C4-2B (cell line): ENCODE measurements at regions not wholly inside any gene's neighbourhood (a gene's known extent, or its start where the extent isn't known, plus 50 kb on each side); places are given as distances from the start of the nearest gene placed in this dataset.

Source experiments
- H3K27ac ChIP-seq: fragments of 450-650 bp; 2 replicates; pipeline ENCODE4 v1.5.1; 2017
- ZFX ChIP-seq: fragments of 450-650 bp; IDR thresholded peaks from 2 replicates; pipeline ENCODE4 v1.6.1; 2017
- TF ChIP-seq, protein P1 (sequence below): fragments of 450-650 bp; conservative IDR thresholded peaks from 2 replicates; pipeline ENCODE4 v1.5.1; 2017; ENCODE audit warnings: mild to moderate bottlenecking

GRCh38 chr6:140101818-140102217 lies 727.4 kb upstream of the CITED2 start:
- no peak overlapping the region for H3K27ac ChIP-seq

GRCh38 chr6:140101367-140101766 lies 726.9 kb upstream of the CITED2 start:
- H3K27ac ChIP-seq: no peak overlapping the region
- TF ChIP-seq, protein P1, sequence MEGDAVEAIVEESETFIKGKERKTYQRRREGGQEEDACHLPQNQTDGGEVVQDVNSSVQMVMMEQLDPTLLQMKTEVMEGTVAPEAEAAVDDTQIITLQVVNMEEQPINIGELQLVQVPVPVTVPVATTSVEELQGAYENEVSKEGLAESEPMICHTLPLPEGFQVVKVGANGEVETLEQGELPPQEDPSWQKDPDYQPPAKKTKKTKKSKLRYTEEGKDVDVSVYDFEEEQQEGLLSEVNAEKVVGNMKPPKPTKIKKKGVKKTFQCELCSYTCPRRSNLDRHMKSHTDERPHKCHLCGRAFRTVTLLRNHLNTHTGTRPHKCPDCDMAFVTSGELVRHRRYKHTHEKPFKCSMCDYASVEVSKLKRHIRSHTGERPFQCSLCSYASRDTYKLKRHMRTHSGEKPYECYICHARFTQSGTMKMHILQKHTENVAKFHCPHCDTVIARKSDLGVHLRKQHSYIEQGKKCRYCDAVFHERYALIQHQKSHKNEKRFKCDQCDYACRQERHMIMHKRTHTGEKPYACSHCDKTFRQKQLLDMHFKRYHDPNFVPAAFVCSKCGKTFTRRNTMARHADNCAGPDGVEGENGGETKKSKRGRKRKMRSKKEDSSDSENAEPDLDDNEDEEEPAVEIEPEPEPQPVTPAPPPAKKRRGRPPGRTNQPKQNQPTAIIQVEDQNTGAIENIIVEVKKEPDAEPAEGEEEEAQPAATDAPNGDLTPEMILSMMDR: no peak
- TF ChIP-seq ZFX: no peak

More at GRCh38 chr6:140101818-140102217, 727.4 kb upstream of the CITED2 start:
- TF ChIP-seq, protein P1: no peak
- no peak for TF ChIP-seq ZFX

GRCh38 chr6:140095532-140095931 lies 721.1 kb upstream of the CITED2 start:
- TF ChIP-seq ZFX: no peak
- TF ChIP-seq, protein P1: no peak
- no peak overlapping the region for H3K27ac ChIP-seq

- no peak overlapping the region for H3K27ac ChIP-seq
- TF ChIP-seq, protein P1: no peak
- no peak for TF ChIP-seq ZFX
Measured at GRCh38 chr6:140091895-140092294, 717.4 kb upstream of the CITED2 start.

DNA sequence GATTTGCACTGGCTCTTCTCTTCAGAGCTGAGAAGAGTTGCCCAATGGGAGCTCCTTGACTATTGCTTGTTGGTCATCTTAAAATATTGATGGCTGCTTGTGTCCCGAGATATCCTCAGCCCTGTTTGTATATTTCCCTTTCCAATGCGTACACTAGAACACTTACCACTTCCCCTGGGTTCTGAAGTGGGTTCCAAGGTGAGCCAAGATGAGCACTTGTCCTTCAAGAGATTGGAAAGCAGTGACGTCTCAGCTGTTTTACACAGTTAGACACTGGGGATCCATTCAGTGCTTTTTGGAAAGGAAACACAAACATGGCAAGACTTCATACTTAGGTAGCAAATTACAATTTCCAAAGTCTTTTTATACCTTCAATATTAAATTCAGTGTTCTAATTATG lies 716.4 kb upstream of the CITED2 start:
- TF ChIP-seq, protein P1: no peak
- no peak for TF ChIP-seq ZFX

DNA sequence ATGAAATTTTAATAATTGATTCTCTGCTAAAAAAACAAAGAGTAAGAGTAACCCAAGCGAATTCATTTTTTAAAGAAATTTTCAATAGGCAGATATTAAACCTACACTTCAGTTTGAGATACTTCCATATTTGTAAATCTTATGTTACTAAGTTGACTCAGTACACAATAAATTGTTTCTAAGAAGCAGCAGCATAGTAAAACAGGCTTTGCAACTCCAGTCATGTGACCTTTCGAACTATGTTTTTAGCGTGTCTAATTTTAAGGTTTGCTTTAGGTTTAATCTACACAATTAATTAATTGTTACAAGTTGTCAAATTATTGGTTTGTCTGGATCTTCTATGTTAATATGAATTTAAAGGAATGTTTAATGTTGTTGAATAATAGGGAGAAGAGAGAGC lies 708.9 kb upstream of the CITED2 start:
- TF ChIP-seq, protein P1: no peak
- H3K27ac ChIP-seq: no peak overlapping the region

More for the DNA sequence above, 716.4 kb upstream of the CITED2 start:
- no peak overlapping the region for H3K27ac ChIP-seq

DNA sequence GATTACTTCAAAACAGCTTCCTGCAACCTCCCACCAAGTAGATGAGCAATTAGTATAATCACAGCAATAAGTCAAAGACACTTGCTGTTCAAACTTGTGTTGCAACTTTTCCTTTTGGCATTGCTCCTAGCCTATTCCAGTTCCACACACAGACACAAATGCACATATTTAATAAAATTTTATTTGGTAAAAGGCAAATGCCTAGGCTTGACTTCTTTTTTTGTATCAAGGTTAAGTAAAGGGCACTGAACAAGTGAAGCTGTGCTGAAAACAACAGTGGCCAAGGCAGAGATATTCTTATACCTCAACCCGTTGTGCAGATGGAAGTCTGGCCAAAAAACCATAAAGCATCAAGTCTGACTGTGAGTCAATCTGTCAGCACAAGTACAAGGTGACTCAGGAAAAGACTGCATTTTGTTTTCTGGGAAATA lies 708.4 kb upstream of the CITED2 start:
- TF ChIP-seq, protein P1: no peak
- TF ChIP-seq ZFX: no peak
- no peak overlapping the region for H3K27ac ChIP-seq
